IPS DF 6.9 (cell line): ENCODE measurements at regions not wholly inside any gene's neighbourhood (a gene's known extent, or its start where the extent isn't known, plus 50 kb on each side); places are given as distances from the start of the nearest gene placed in this dataset.

Source experiments
- DNase-seq: peaks from one replicate; pipeline ENCODE4 v3.0.0-alpha.2; 2013; ENCODE audit warnings: low read depth, low spot score
- H3K27ac ChIP-seq: one replicate; pipeline ENCODE4 v1.5.1; 2013; ENCODE audit warnings: low read length, control low read depth
- H3K27me3 ChIP-seq: 2 replicates; pipeline ENCODE4 v1.6.1; 2013; ENCODE audit warnings: mild to moderate bottlenecking, low read length; ENCODE audit not compliant: control insufficient read depth, insufficient read depth
- H3K36me3 ChIP-seq: 2 replicates; pipeline ENCODE4 v1.6.1; 2013; ENCODE audit warnings: low read length; ENCODE audit not compliant: control insufficient read depth, insufficient read depth
- H3K4me1 ChIP-seq: 2 replicates; pipeline ENCODE4 v1.6.1; 2013; ENCODE audit warnings: low read length; ENCODE audit not compliant: control insufficient read depth, insufficient read depth
- H3K4me3 ChIP-seq: 2 replicates; pipeline ENCODE4 v1.5.1; 2013; ENCODE audit warnings: mild to moderate bottlenecking, low read length
- H3K9me3 ChIP-seq: 2 replicates; pipeline ENCODE4 v1.6.1; 2013; ENCODE audit warnings: low read length, inconsistent platforms; ENCODE audit not compliant: control insufficient read depth, insufficient read depth
- WGBS: extraction: QIAGEN DNeasy Blood & Tissue Kit; methylation state at CpG from one replicate; pipeline ENCODE4 v1.1.7; 2013; ENCODE audit warnings: mixed read lengths, missing lambda C conversion rate; ENCODE audit not compliant: insufficient read length, insufficient coverage; 5-methylcytosine and 5-hydroxymethylcytosine counted together

DNA sequence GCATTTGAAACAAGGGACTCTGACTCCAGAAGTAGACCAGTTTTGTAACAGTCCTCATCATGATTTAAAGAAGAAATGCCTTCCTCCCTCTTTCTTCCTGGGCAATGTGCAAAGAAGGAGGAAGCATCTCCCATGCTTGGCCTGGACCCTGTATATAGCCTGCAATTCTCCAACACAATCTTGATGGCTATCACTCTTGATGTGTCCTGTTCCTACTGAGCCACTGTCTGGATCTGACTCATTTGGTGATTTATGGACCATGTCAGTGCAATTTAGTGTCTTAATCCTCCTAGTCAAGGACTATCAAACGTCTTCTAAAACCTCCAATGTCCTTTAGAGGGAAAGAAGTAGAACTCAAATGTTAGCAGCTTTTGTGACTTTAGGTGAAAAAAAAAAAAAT lies 697.3 kb downstream of the TLR4 start:
- no peak overlapping the region for H3K27ac ChIP-seq
- H3K9me3 ChIP-seq = no peaks in the 10 kb centered on the region
- DNase-seq = no peak
- no peaks in the 10 kb centered on the region for H3K27me3 ChIP-seq
- no CpG with 5 or more reads among the region's 1 CpG for WGBS
- H3K4me3 ChIP-seq = no peak overlapping the region
- H3K36me3 ChIP-seq = no peaks in the 10 kb centered on the region
- H3K4me1 ChIP-seq = no peaks in the 10 kb centered on the region

DNA sequence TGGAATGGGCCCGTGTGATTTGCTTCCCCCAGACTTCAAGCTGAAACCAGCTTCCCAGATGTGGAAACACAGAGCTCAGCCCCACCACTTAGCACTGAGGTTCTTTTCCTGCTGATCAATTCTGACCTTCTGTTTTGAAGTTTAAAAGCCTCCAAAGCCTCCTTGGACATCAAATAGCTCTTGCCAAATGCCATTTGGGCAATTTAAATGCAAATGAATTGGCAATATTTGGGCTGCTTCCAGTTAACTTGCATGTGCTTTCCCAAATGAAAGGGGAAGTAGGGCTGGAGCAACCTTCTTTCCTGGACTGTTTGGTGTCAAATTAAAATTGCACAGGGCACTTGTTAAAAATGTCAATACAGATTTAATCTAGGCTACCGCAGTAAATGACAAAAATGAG lies 710.5 kb downstream of the TLR4 start:
- H3K27ac ChIP-seq = no peak overlapping the region
- H3K27me3 ChIP-seq = no peaks in the 10 kb centered on the region
- H3K4me3 ChIP-seq = no peak overlapping the region
- H3K9me3 ChIP-seq = no peaks in the 10 kb centered on the region
- no CpG with 5 or more reads among the region's 2 CpGs for WGBS
- no peak for DNase-seq
- no peaks in the 10 kb centered on the region for H3K36me3 ChIP-seq
- peaks cover 2% of the 10 kb centered on the region for H3K4me1 ChIP-seq

DNA sequence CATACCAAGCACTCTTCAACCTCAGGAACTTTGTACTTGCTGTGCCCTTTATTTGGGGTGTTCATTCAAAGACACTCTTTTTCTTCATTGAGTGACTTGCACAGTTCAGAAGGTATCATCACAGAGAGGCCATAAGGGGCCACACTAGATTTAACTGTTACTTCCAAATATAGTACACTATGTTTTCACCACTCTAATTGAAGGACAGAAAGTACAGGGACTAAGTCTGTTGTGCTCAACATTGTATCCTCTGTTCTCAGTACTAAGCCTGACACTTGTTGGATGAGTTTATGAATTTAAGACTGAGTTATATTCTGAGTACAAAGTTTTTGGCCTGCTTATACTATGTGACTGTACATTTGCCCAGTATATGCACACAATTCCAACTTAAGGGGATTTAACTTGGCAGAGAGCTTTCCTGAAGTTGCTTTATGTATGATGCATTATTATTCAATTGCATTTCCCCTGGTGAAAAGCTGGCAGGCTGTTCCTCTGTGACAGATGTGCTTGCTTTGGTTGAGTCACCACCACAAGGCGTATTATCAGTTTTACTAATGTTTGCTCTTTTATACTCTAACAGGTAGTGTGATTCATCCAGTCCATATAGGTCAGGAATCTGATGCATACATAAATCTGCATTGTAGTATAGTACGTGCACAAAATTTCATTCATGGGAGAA lies 714.8 kb downstream of the TLR4 start:
- Histone ChIP-seq H3K27me3 (no peaks in the 10 kb centered on the region), H3K9me3 (no peaks in the 10 kb centered on the region), H3K4me1 (peaks cover 2% of the 10 kb centered on the region), H3K36me3 (no peaks in the 10 kb centered on the region), H3K4me3 (no peak overlapping the region), H3K27ac (no peak overlapping the region)
- DNase-seq = no peak
- no CpG with 5 or more reads among the region's 2 CpGs for WGBS

DNA sequence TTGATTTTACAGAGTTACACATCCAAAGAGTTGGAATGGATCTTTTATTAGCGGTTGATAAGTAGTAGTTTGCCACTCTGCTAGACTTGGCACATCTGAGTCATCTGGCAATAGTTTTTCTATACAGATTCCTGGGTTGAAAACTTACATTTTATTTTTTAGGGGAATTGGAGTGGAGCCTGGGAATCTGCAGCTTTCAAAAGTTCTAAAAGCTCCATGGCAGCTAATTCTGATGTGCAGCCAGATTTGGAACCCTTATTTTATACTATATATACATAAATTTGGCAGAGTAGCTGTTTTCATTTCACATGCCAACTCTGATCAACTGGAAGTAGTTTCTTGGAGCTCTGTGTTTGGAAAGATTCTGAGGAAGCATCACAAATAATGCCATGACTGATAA lies 715.5 kb downstream of the TLR4 start:
- H3K36me3 ChIP-seq = no peaks in the 10 kb centered on the region
- no peak for DNase-seq
- no peaks in the 10 kb centered on the region; the same call in 1 of the 2 replicates for H3K4me1 ChIP-seq
- no peaks in the 10 kb centered on the region for H3K9me3 ChIP-seq
- H3K27me3 ChIP-seq = no peaks in the 10 kb centered on the region
- no peak overlapping the region for H3K4me3 ChIP-seq
- H3K27ac ChIP-seq = no peak overlapping the region
- WGBS = no CpG with 5 or more reads among the region's 1 CpG

DNA sequence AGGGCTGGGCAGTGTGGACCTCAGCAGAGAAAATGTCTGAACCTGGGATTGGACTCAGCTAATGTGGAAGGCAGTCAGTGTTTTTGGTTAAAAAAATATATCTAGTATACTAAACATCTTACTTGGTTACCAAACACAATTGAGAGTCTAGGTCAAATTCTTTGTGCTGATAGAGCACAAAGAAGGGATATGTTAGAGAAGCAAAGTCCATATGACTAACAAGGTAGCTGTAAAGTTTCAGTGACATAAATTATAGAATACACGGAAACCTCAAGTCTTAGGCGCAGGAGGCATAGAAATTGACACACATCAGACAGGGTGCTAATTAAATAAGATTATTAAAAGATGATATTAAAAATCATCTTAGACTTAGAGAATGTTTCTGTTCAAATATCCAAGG lies 718.3 kb downstream of the TLR4 start:
- Histone ChIP-seq H3K27ac (no peak overlapping the region), H3K4me3 (no peak overlapping the region), H3K9me3 (no peaks in the 10 kb centered on the region), H3K4me1 (no peaks in the 10 kb centered on the region), H3K36me3 (no peaks in the 10 kb centered on the region), H3K27me3 (no peaks in the 10 kb centered on the region)
- DNase-seq = no peak
- WGBS = no CpG with 5 or more reads among the region's 2 CpGs

DNA sequence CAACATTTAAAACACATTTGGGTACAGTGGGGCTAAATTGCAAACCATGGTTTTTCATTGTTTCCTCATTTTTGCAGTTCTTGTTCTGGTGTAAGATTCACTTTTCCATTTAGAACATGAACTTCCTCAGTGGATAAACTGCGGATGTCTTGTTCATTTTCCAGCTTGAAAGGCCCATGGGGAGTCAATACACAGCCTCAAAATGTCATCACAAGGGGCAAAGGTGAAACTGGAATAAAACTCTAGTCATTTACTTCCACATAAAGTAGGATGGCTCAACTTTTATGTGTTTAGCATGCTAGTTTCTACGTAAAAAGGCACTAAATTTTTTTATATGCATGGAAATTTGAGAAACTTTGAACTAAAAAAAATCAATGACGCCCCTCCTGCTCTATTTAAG lies 718.8 kb downstream of the TLR4 start:
- H3K4me1 ChIP-seq = no peaks in the 10 kb centered on the region
- H3K27ac ChIP-seq = no peak overlapping the region
- no peak overlapping the region for H3K4me3 ChIP-seq
- H3K9me3 ChIP-seq = no peaks in the 10 kb centered on the region
- H3K36me3 ChIP-seq = no peaks in the 10 kb centered on the region
- no CpG with 5 or more reads among the region's 3 CpGs for WGBS
- DNase-seq = no peak
- no peaks in the 10 kb centered on the region for H3K27me3 ChIP-seq

DNA sequence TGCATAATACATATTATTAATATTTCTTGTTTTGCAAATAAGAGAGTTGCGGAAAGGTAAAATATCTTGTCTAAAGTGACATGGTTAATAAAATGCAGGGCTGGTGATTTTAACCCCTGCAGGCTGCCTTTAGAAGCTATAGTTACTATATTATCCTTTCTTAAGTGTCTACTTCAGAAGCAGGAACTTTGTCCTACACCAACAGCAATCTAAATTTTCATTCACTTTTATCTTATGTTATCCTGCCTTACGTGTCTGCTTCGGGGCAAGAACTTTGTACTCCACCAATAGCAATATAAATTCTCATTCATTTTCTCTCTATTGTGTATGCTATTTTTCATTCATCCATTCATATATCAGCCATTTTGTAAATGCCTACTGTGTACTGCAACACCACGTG lies 719.5 kb downstream of the TLR4 start:
- no peaks in the 10 kb centered on the region for H3K27me3 ChIP-seq
- DNase-seq = no peak
- H3K9me3 ChIP-seq = no peaks in the 10 kb centered on the region
- no peak overlapping the region for H3K4me3 ChIP-seq
- no peak overlapping the region for H3K27ac ChIP-seq
- H3K4me1 ChIP-seq = no peaks in the 10 kb centered on the region
- no peaks in the 10 kb centered on the region for H3K36me3 ChIP-seq
- no CpG with 5 or more reads among the region's 4 CpGs for WGBS

DNA sequence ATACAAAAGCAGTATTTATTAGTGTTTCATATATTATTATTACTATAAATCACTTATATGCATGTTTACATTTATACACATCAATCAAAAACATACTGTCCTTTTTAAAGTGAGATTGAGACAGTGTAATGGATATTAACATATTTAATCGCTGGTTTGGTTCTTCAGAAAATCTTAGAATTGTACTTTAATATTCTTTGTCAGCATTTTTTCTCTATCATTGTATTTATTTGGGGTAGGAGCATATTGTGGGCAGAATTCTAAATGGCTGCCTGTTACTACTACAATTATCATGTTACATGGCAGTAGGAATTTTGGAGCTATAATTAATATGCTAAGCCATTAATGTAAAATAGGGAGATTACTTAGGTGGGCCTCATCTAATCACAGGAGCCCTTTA lies 722.6 kb downstream of the TLR4 start:
- Histone ChIP-seq H3K4me3 (no peak overlapping the region), H3K36me3 (no peaks in the 10 kb centered on the region), H3K9me3 (no peaks in the 10 kb centered on the region), H3K27ac (no peak overlapping the region), H3K27me3 (no peaks in the 10 kb centered on the region), H3K4me1 (no peaks in the 10 kb centered on the region)
- DNase-seq = no peak
- no CpG with 5 or more reads among the region's 1 CpG for WGBS

DNA sequence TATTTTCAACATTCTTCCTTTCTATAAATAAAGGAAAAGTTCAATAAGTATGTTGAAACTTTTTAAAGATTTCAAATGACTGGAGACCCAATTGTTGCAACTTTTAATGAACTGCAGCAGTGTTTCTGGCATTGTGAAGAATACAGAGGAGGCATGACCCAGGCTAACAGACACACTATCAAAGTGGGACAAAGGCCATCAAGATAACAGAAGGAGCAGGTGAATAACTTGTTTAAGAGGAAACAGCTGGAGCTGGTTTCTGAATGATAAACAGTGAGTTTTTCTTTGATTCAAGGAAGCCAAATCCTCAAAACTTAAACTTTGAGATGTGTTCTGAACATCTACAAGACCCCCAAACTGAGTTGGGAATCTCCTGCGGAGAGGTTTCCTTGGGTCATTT lies 734.6 kb downstream of the TLR4 start:
- DNase-seq = no peak
- no peak overlapping the region for H3K27ac ChIP-seq
- H3K9me3 ChIP-seq = no peaks in the 10 kb centered on the region
- WGBS = no CpG with 5 or more reads among the region's 1 CpG
- no peaks in the 10 kb centered on the region for H3K4me1 ChIP-seq
- no peaks in the 10 kb centered on the region for H3K36me3 ChIP-seq
- no peak overlapping the region for H3K4me3 ChIP-seq
- H3K27me3 ChIP-seq = no peaks in the 10 kb centered on the region

DNA sequence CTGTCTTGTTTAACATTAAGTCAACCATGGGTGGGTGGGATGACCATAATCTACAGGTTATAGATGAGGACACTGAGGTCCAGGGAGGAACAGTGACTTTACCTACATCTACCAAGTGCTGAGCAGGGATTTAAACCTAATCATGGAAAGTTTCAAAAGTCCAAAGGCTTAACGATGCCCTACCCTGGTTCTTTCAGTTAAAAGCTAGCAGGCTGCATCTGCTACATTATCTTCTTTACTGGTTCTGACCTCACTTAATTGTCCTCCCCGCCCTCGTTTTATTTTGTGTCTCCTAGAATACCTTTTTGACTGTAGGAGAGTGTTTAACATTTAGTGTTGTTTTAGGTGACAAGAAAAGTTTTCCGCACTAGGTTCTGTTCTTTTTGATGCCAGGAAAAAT lies 735.2 kb downstream of the TLR4 start:
- Histone ChIP-seq H3K27ac (no peak overlapping the region), H3K36me3 (no peaks in the 10 kb centered on the region), H3K4me3 (no peak overlapping the region), H3K27me3 (no peaks in the 10 kb centered on the region), H3K9me3 (no peaks in the 10 kb centered on the region), H3K4me1 (no peaks in the 10 kb centered on the region)
- no CpG with 5 or more reads among the region's 4 CpGs for WGBS
- no peak for DNase-seq

DNA sequence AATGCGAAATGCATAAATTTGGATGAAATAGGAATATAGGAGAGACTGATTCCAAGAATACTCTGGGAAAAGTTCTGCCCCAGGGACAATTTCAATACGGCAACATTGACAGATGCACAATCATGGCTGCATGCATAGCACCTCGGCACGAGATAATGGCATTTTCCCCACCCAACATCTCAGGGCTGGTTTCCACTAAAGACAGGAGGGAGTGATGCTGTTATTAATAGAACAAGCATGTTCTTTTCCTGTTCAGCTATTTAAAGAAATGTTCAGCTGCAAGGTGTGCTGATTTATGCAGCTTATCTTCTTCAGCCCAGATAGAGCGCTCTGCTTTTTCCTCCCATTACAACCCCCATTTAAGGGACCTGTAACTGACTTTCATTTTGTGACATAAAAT lies 740.2 kb downstream of the TLR4 start:
- Histone ChIP-seq H3K27ac (no peak overlapping the region), H3K36me3 (no peaks in the 10 kb centered on the region), H3K4me3 (no peak overlapping the region), H3K4me1 (no peaks in the 10 kb centered on the region), H3K27me3 (no peaks in the 10 kb centered on the region), H3K9me3 (no peaks in the 10 kb centered on the region)
- no CpG with 5 or more reads among the region's 5 CpGs for WGBS
- DNase-seq = no peak
